GM12874 (cell line): ENCODE measurements at regions not wholly inside any gene's neighbourhood (a gene's known extent, or its start where the extent isn't known, plus 50 kb on each side); places are given as distances from the start of the nearest gene placed in this dataset.

ENCODE experiments used
- CTCF ChIP-seq: IDR thresholded peaks from 2 replicates; pipeline ENCODE4 v1.5.1; 2011; ENCODE audit warnings: low read depth, mild to moderate bottlenecking, control low read depth, low read length, moderate library complexity; ENCODE audit not compliant: insufficient read depth

- TF ChIP-seq CTCF = no peak
Observed at GRCh38 chr7:13414181-13414580, 575.3 kb downstream of the ETV1 start.

DNA sequence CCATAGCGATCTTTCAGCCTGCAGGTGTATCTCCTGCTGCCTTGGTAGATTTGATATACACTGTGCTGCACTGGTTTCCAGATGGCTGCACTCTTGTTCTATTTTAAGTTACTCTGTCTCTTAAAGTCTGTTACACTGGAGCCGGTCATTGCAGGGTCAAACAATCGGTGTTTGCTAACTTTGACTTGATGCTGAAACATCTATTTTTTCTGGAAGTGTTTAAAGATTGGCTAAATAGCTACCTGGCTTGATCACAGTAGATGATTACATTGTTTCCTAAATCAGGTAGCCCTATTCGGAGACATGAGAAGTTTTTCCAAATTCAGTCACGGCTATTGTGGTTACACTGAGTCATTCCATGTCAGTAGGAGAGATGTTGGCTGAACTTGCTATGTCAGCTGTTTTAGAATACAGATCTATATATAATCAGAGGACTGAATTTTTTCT is 574.8 kb downstream of the ETV1 start:
- TF ChIP-seq CTCF = no peak

GRCh38 chr7:13416071-13416470 is 573.4 kb downstream of the ETV1 start:
- TF ChIP-seq CTCF = no peak

DNA sequence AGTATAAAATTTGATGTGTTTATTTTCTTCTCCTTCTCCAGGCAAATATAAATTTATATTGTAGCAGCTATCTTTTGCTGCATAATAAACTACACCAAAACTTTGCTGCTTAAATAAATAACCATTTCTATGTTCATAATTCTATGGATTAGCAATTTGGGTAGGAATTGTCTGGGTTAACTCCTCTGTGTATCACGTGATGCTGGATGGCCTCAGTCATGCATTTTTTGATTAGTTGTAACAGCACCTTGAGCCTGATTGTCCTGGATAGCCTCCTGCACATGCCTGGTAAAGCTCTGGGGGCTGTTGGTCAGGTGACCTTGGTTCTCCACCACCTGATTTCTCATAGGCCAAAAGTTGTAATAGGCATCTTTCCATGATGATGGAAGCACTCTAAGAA is 572.9 kb downstream of the ETV1 start:
- no peak for TF ChIP-seq CTCF

DNA sequence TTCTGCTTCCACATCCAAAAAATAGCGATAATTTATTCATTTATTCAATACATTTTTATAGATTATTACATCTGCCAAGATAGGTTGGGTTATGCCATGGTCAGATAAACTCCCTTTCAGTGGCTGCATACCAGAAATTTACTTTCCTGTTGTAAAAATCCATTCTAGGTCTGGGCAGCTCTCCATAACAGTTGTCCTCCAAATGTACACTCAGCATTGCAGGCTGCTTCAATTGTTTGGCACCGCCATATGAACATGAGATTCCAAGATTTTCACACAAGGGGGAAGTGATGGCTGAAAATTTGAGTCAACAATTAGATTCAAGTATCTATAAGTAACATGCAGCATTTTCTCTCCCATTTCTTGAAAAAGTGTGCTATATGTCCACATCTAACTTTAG is 568.7 kb downstream of the ETV1 start:
- TF ChIP-seq CTCF = no peak

DNA sequence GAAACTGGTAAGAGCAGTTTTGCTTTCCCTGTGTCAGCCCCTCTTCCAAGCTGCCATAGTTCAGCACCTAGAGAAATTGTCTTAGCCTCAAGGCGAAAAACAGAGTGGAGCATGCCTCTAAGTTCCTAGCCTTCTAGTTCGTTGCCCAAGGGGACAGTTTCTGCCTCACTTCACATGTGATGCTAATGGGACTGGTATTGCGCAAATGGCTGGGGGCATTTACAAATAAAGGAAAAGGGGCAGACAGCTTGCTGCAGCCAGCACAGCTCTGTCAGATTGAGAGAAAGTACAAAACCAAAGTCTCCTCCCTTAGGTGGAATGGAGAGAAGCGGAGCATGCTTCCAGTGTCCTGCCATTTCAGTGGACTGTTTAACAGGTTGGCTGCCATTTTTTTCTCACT is 567.7 kb downstream of the ETV1 start:
- TF ChIP-seq CTCF = no peak

- TF ChIP-seq CTCF = no peak
Observed at GRCh38 chr7:13433946-13434345, 555.5 kb downstream of the ETV1 start.

- TF ChIP-seq CTCF = no peak
Observed at GRCh38 chr7:13442226-13442625, 547.2 kb downstream of the ETV1 start.
